Skeletal muscle tissue (tissue), 3 donors: ENCODE measurements at regions not wholly inside any gene's neighbourhood (a gene's known extent, or its start where the extent isn't known, plus 50 kb on each side); places are given as distances from the start of the nearest gene placed in this dataset.

Experiments
- H3K27ac ChIP-seq: one replicate; pipeline ENCODE4 v1.7.0; 2013; ENCODE audit warnings: mild to moderate bottlenecking, low read depth, low read length, inconsistent platforms
- H3K27me3 ChIP-seq, 3 donors: one replicate each; pipeline ENCODE4 v1.7.0; 2013; ENCODE audit warnings: low read length in 3 of 3; ENCODE audit not compliant: control insufficient read depth in 3 of 3, insufficient read depth in 3 of 3
- H3K36me3 ChIP-seq, 3 donors: one replicate each; pipeline ENCODE4 v1.7.0; 2013; ENCODE audit warnings: low read length in 3 of 3; ENCODE audit not compliant: control insufficient read depth in 3 of 3, insufficient read depth in 3 of 3
- H3K4me1 ChIP-seq, 3 donors: one replicate each; pipeline ENCODE4 v1.7.0; 2013; ENCODE audit warnings: low read length in 3 of 3, mild to moderate bottlenecking in 3 of 3; ENCODE audit not compliant: control insufficient read depth in 3 of 3, insufficient read depth in 3 of 3
- H3K4me3 ChIP-seq, 3 donors: one replicate each; pipeline ENCODE4 v1.7.0; 2013; ENCODE audit warnings: low read length in 3 of 3
- H3K9ac ChIP-seq, 3 donors: one replicate each; pipeline ENCODE4 v1.7.0; 2013; ENCODE audit warnings: low read length in 3 of 3, mild to moderate bottlenecking in 3 of 3, moderate library complexity in 2 of 3, low read depth in 1 of 3
- H3K9me3 ChIP-seq, 3 donors: one replicate each; pipeline ENCODE4 v1.7.0; 2013; ENCODE audit warnings: low read length in 3 of 3; ENCODE audit not compliant: control insufficient read depth in 3 of 3
- donor health status: Osteomylitis.

DNA sequence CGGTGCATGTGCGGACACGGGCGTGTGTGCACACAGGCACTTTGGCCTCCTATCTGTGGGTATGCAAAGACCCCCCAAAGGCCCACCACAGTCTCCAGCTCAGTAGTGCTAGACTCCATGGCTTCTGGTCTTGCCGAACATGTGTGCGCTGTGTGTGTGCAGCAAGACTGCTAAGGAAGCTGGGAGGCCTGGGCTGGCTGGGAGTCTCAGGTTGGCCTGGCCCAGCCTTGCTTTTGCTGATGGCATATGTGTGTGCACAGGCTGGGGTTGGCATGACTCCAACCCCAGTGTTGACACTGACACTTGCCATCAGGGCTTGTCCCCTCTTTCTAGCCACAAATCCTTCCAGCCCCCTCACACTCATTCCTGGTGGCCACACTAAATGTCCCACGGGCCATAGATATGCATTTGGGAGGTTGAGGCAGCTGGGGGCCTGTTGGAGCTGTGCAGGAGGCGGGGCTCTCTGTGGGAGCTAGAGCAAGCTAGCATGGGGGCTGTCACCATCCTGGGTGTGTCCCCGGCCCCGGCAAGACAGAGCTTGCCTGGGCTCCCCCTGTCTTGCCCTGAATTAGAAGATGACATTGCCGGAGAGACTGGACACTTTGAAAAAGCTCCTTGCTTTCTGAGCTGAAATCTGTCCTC, 60.9 kb upstream of the NECTIN1 start:
- Histone ChIP-seq H3K9me3 (no peaks in the 10 kb centered on the region), H3K27ac (no peak overlapping the region), H3K36me3 (no peaks in the 10 kb centered on the region), H3K9ac (no peak overlapping the region), H3K4me3 (no peak overlapping the region), H3K4me1 (no peaks in the 10 kb centered on the region), H3K27me3 (peaks cover 0 to 17% (median 8%) of the 10 kb centered on the region in 3 donors)

DNA sequence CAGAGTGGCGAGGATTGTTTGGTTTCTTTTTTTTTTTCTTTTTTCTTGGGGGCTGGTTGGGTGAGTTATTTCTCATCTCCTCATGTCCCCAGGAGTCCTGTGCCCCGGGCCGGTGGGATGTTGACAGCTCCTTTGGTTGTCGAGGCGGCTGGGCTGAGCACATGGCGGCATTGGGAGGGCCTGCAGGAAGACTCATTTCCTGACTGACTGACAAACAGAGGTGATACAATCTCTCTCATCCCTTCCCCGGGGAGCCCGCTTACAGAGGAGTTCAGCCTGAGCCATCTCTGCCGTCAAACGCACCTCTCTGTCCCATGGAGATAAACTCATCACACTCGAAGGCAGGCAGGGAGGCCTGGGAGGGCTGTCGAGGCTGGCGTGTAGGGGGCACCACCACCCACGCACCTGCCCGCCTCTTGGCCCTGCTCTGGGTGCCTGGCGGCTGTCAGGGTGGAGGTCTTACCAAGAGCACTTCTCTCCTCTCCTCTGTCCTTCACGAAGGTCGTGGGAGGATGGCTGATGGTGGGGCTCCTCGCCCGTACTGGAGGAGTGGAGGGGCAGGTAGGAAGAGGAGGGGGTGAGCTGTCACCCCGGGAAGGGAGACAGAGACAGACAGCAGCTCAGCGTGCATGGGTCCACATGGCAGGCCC, 60.0 kb upstream of the NECTIN1 start:
- peaks cover 0 to 2% (median 0%) of the 10 kb centered on the region in 3 donors for H3K9me3 ChIP-seq
- H3K4me1 ChIP-seq: no peaks in the 10 kb centered on the region
- H3K36me3 ChIP-seq: no peaks in the 10 kb centered on the region
- H3K27me3 ChIP-seq: peaks cover 0 to 14% (median 5%) of the 10 kb centered on the region in 3 donors
- H3K4me3 ChIP-seq: no peak overlapping the region
- no peak overlapping the region for H3K27ac ChIP-seq
- no peak overlapping the region for H3K9ac ChIP-seq

DNA sequence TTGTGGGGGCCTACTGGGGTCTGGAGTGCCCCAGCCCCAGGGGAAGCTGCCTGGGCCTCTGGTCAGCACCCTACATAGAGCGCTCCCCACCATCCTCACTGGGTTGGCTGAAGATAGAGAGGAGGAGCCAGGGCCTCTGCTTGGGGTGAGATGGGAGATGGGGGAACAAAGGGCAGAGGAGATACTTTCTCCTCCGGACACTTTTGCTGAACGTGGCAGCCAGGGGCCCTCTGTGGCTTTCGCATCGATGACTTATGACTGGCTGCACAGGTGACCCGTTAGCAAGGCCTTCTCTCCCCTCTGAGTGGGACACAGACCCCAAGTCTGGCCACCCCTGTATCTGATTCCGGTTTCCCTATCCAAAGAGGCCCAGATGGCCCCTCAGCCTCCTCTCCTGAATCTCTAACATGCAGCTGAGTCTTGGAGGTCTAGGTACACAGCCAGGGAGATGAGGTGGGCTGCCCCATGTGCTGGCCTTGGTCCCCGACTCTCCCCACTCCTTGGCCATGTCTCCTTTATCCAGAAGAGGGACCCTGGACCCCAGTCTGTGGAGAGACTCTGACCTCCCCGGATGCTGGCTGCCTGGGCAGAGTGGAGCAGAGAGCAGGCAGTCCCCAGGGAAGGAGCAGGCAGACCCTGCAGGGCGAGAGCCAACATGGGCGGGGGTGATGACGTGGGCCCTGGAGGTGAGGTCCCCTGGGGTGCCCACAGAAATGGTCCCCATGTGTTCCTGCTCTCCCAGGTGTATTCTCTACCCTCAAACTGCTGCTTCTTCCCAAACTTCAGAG, 59.3 kb upstream of the NECTIN1 start:
- Histone ChIP-seq H3K27me3 (peaks cover 0 to 14% (median 5%) of the 10 kb centered on the region in 3 donors), H3K9me3 (peaks cover 0 to 6% (median 0%) of the 10 kb centered on the region in 3 donors), H3K9ac (no peak overlapping the region), H3K36me3 (no peaks in the 10 kb centered on the region), H3K4me3 (no peak overlapping the region), H3K4me1 (no peaks in the 10 kb centered on the region), H3K27ac (no peak overlapping the region)

DNA sequence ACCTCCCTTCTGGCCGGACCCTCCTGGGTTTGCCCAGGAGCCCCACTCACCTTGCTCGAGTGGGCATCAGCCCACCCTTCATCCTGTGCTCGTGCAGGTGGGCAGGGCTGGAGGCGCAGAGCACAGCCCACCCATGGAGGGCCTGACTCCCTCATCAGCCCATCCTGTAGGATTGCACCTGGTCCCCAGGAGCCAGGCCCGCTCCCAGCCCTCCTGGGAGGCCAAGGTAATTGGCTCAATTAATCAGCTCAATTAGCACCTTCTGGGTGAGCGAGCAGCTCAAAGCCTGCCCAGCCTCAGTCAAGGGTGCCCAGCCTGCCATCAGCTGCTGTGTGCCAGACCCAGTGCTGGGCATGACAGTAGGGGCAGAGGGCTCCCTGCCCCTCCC, 58.1 kb upstream of the NECTIN1 start:
- Histone ChIP-seq H3K27me3 (peaks cover 0 to 14% (median 7%) of the 10 kb centered on the region in 3 donors), H3K27ac (no peak overlapping the region), H3K4me3 (no peak overlapping the region), H3K36me3 (no peaks in the 10 kb centered on the region), H3K9me3 (peaks cover 0 to 6% (median 0%) of the 10 kb centered on the region in 3 donors), H3K4me1 (peaks cover 0 to 10% (median 7%) of the 10 kb centered on the region in 3 donors), H3K9ac (no peak overlapping the region)

DNA sequence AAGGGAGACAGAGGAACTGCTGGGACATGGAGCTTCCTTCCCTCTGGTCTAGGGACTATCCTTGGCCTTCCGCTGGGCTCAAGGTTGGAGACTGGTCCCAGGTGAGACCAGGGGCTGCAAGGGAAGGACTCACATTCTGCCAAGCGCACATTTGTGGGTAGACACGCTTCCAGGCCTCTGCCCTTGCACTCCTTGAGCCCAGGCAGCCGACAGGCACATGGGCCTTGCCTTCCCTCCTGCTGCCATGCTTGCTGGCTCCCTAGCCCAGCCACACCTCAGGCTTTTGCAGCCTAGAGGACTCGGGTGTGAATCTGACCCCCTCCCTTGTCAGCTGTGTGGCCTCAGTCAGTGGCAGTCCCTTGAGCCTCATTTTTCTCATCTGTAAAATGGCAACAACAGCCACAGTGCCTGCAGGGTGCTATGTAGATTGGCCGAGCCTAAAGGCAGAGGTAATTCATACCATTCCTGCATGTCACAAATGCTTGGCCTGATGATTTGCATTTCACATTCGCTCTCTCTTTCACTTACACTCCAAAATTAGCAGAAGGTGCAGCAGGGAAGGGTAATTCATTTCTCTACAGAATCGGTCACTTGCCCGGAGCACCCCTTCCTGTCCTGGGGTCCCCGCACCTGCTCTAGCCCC, 57.6 kb upstream of the NECTIN1 start:
- Histone ChIP-seq H3K4me3 (no peak overlapping the region), H3K27ac (no peak overlapping the region), H3K27me3 (peaks cover 0 to 14% (median 7%) of the 10 kb centered on the region in 3 donors), H3K9ac (no peak overlapping the region), H3K4me1 (peaks cover 0 to 13% (median 10%) of the 10 kb centered on the region in 3 donors), H3K9me3 (peaks cover 0 to 6% (median 0%) of the 10 kb centered on the region in 3 donors), H3K36me3 (no peaks in the 10 kb centered on the region)

DNA sequence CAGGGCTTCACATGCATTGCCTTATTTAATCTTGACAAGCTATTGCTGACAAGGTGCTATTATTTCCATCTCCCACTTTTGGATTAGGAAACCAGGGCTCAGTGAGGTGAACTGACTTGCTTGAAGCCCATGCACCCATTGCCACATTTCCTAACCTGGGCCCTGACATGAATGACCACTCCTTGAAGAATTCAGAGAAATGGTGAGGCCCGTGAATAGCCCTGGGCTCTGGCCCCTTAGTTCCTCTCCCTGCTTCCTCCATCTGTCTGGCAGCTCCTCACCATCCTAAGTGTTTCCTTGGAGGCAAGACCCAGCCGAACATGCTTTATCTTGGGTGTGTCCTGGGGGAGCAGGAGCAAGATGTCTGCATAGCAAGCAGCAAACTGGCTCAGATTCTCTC, 56.1 kb upstream of the NECTIN1 start:
- peaks cover 0 to 13% (median 10%) of the 10 kb centered on the region in 3 donors for H3K4me1 ChIP-seq
- H3K36me3 ChIP-seq: no peaks in the 10 kb centered on the region
- H3K9ac ChIP-seq: no peak overlapping the region
- H3K27me3 ChIP-seq: peaks cover 0 to 14% (median 7%) of the 10 kb centered on the region in 3 donors
- no peak overlapping the region for H3K4me3 ChIP-seq
- no peak overlapping the region for H3K27ac ChIP-seq
- peaks cover 0 to 6% (median 0%) of the 10 kb centered on the region in 3 donors for H3K9me3 ChIP-seq

DNA sequence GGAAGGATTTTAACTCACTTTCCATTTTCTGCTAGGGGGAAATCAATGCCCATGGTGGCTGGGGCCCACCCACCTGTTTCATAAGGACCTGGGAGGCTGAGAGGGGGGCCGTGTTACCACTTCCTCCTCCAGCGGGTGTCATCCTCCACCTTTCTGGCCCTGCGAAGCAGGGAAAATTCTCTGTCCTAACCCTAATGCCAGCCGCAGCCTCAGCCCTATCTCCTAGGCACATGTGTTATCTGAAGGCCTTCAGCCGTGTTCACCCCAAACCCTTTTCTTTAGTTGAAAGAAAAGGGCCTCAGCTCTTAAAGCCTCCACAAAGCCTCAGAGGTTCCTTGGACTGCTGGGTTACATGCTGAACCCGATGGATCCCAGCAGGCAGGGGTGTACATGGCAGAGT, 55.4 kb upstream of the NECTIN1 start:
- Histone ChIP-seq H3K27me3 (peaks cover 0 to 13% (median 11%) of the 10 kb centered on the region in 3 donors), H3K4me3 (no peak overlapping the region), H3K4me1 (peaks cover 0 to 13% (median 10%) of the 10 kb centered on the region in 3 donors), H3K9me3 (peaks cover 0 to 6% (median 0%) of the 10 kb centered on the region in 3 donors), H3K27ac (no peak overlapping the region), H3K9ac (no peak overlapping the region), H3K36me3 (no peaks in the 10 kb centered on the region)

DNA sequence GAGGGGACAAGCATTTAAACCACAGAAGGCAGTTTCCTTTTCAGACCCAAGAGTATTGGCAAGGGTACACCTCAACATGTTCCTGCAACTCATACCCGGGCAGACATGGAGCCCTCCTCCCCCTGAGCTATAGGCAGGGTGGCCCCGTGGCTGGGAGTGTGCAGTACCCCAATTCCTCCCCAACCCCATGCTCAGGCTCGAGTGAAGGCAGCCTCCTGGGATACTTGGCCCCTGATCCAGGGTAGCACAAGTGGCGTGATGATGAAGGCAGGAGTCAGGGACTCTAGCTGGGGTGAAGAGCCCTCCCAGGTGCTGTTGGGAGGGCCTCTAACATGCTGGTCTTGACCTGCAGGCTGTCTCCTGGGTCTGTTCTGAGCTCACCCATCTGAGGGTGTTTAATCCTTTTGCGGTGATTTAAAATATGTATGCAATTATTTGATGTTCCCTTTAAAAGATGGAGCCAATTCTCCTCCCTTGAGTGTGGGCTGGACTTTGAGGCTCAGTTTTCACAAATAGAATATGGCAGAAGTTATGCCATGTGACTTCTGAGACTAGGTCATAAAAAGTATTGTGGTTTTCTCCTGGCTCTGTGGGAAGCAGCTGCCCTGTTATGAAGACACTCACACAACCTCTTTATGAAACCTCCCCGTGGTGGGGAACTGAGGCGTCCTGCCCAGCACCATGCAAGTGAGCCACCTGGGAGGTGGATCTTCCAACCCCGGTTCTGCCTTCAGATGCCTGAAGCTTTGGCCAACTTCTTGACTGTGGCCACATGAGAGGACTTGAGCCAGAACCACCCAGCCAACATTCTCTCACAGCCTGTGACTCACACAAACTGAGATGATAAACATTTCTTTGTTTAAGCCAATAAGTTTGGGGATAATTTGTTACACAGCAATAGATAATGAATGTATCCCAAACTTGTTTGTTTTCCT, 54.7 kb upstream of the NECTIN1 start:
- Histone ChIP-seq H3K9me3 (peaks cover 0 to 6% (median 0%) of the 10 kb centered on the region in 3 donors), H3K9ac (no peak overlapping the region), H3K4me3 (no peak overlapping the region), H3K27me3 (peaks cover 0 to 13% (median 12%) of the 10 kb centered on the region in 3 donors), H3K27ac (no peak overlapping the region), H3K4me1 (peaks cover 0 to 13% (median 10%) of the 10 kb centered on the region in 3 donors), H3K36me3 (no peaks in the 10 kb centered on the region)

DNA sequence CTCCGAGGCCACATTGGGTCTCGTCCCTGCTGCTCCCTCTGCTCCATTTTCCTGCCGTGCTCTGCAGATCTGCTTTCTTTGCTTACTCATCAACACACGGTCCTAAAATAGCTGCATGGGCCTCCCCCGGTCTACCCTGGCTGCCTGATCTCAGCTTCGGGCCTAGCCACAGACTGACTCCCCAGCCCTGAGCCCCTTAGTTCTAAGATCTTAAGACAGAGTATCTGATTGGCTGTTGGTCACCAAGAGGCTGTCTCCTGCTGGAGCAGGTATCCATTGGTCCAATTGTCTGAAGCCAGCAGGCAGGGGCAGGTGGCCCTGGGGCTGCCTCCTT, 53.7 kb upstream of the NECTIN1 start:
- Histone ChIP-seq H3K9ac (no peak overlapping the region), H3K9me3 (peaks cover 0 to 6% (median 0%) of the 10 kb centered on the region in 3 donors), H3K4me3 (no peak overlapping the region), H3K36me3 (no peaks in the 10 kb centered on the region), H3K27ac (no peak overlapping the region), H3K4me1 (peaks cover 0 to 13% (median 10%) of the 10 kb centered on the region in 3 donors), H3K27me3 (peaks cover 7 to 16% (median 13%) of the 10 kb centered on the region in 3 donors)
